ENCODE measurements at regions not wholly inside any gene's neighbourhood (a gene's known extent, or its start where the extent isn't known, plus 50 kb on each side); places are given as distances from the start of the nearest gene placed in this dataset.
A peak's percentile ranks its signal among the peaks of the same experiment; 100 is the strongest.

GRCh38 chr7:52323202-52323746, 712.2 kb upstream of the POM121L12 start:
- intact Hi-C loops (cut with DNase I) = no loop called here

GRCh38 chr7:52320610-52321009, 714.8 kb upstream of the POM121L12 start:
- intact Hi-C loops (cut with DNase I) = no loop called here
- no peak for DNase-seq

More at GRCh38 chr7:52323202-52323746, 712.2 kb upstream of the POM121L12 start:
- DNase-seq = no peak

- intact Hi-C loops (cut with DNase I) = no loop called here
- no peak for DNase-seq
Measured at GRCh38 chr7:52317921-52318320, 717.5 kb upstream of the POM121L12 start.

GRCh38 chr7:52311886-52312285, 723.5 kb upstream of the POM121L12 start:
- intact Hi-C loops (cut with DNase I) = no loop called here
- DNase-seq = no peak

- intact Hi-C loops (cut with DNase I) = no loop called here
- no peak for DNase-seq
Measured at GRCh38 chr7:52309631-52310030, 725.8 kb upstream of the POM121L12 start.

- intact Hi-C loops (cut with DNase I) = no loop called here
- DNase-seq = peak in 1 of 42 donors; percentile 5
Measured at GRCh38 chr7:52302765-52303520, 732.5 kb upstream of the POM121L12 start.

- intact Hi-C loops (cut with DNase I) = no loop called here
Measured at GRCh38 chr7:52297128-52297527, 738.3 kb upstream of the POM121L12 start.

GRCh38 chr7:52294942-52295341, 740.5 kb upstream of the POM121L12 start:
- intact Hi-C loops (cut with DNase I) = no loop called here

More at GRCh38 chr7:52297128-52297527, 738.3 kb upstream of the POM121L12 start:
- DNase-seq = no peak

GRCh38 chr7:52289247-52289646, 746.2 kb upstream of the POM121L12 start:
- DNase-seq = no peak
- intact Hi-C loops (cut with DNase I) = no loop called here

More at GRCh38 chr7:52294942-52295341, 740.5 kb upstream of the POM121L12 start:
- DNase-seq = no peak

- no peak for DNase-seq
- intact Hi-C loops (cut with DNase I) = no loop called here
Measured at GRCh38 chr7:52287698-52288097, 747.7 kb upstream of the POM121L12 start.

- intact Hi-C loops (cut with DNase I) = no loop called here
- DNase-seq = no peak
Measured at GRCh38 chr7:52285689-52286088, 749.7 kb upstream of the POM121L12 start.

GRCh38 chr7:52283335-52283734, 752.1 kb upstream of the POM121L12 start:
- intact Hi-C loops (cut with DNase I) = no loop called here
- DNase-seq = no peak

GRCh38 chr7:52273685-52274610, 761.5 kb upstream of the POM121L12 start:
- intact Hi-C loops (cut with DNase I) = no loop called here
- DNase-seq = peak in 1 of 42 donors; percentile 36

- intact Hi-C loops (cut with DNase I) = no loop called here
- no peak for DNase-seq
Measured at GRCh38 chr7:52271703-52272102, 763.7 kb upstream of the POM121L12 start.

- no peak for DNase-seq
- intact Hi-C loops (cut with DNase I) = no loop called here
Measured at GRCh38 chr7:52270301-52270700, 765.1 kb upstream of the POM121L12 start.

GRCh38 chr7:52269669-52270068, 765.8 kb upstream of the POM121L12 start:
- intact Hi-C loops (cut with DNase I) = no loop called here
- DNase-seq = no peak

- intact Hi-C loops (cut with DNase I) = no loop called here
- no peak for DNase-seq
Measured at GRCh38 chr7:52261057-52261456, 774.4 kb upstream of the POM121L12 start.

GRCh38 chr7:52260046-52260665, 775.3 kb upstream of the POM121L12 start:
- DNase-seq = no peak
- intact Hi-C loops (cut with DNase I) = no loop called here

- intact Hi-C loops (cut with DNase I) = no loop called here
- DNase-seq = no peak
Measured at GRCh38 chr7:52257890-52258289, 777.5 kb upstream of the POM121L12 start.

Data from head of caudate nucleus (tissue), 42 donors.